Dendritic cell treated with granulocyte-macrophage colony-stimulating factor and Interleukin-4, amounts not matched to agents 40 ng/mL and 50 ng/mL, for 4 days (primary cell): ENCODE measurements at regions not wholly inside any gene's neighbourhood (a gene's known extent, or its start where the extent isn't known, plus 50 kb on each side); places are given as distances from the start of the nearest gene placed in this dataset.

Experiments used
- H3K27ac Mint-ChIP-seq: one replicate; pipeline ENCODE4 v1.8.0; 2022; ENCODE audit warnings: mild to moderate bottlenecking, mixed read lengths
- H3K27me3 Mint-ChIP-seq: one replicate; pipeline ENCODE4 v1.8.0; 2022; ENCODE audit warnings: mild to moderate bottlenecking, mixed read lengths
- H3K36me3 Mint-ChIP-seq: one replicate; pipeline ENCODE4 v1.8.0; 2022; ENCODE audit warnings: low read depth, mixed read lengths
- H3K4me1 Mint-ChIP-seq: one replicate; pipeline ENCODE4 v1.8.0; 2022; ENCODE audit warnings: low read depth, mixed read lengths
- H3K4me3 Mint-ChIP-seq: one replicate; pipeline ENCODE4 v1.8.0; 2022; ENCODE audit warnings: mild to moderate bottlenecking, moderate library complexity, mixed read lengths
- H3K9me3 Mint-ChIP-seq: one replicate; pipeline ENCODE4 v1.8.0; 2022; ENCODE audit warnings: mixed read lengths
- intact Hi-C: fragments of 100-400 bp; cut with micrococcal nuclease; formaldehyde crosslinking; loops from one replicate; pipeline ENCODE4 v1.15.0; 2022

DNA sequence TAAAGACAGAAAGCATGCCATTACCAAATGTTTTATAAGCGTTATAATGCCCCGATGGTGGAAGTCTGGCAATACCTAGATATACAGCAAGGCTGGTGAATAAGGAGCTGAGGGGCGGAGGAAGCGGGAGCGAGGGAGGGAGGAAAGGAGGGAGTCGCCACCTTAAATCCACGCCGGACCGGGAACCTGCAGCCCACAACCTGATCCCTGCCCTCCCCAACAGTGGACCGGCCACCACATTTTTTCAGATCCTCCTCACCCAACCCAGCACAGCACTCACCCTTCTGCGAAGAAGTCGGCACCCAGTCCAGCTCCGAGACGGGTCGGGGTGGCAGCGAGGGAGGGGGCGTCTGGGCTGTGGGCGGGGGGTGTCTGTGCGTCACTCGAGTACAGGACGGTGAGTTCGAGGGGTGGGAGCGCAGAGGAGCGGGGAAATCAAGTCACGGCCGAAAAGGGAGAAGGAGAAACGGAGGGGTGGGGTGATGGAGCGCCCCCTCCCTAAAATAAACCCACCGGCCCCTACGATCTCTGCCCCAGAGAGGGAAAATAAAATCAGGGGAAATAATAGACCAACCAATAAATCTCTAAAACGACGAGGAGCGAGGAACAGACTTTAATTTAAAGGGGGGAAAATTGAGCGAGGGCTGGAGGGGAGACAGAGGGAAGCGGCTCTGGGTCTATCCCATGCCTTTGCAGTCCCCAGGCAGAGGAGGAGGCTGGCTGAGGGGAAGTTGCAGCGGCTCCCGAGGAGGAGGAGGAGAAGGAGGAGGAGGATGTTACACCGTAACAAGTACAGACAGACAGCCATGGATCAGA is 96.5 kb upstream of the SERTAD2 start:
- Mint-ChIP-seq H3K4me1 (peaks cover 30% of the 10 kb centered on the region), H3K36me3 (peaks cover 9% of the 10 kb centered on the region), H3K27me3 (no peaks in the 10 kb centered on the region), H3K27ac (peak overlapping the region; percentile 99), H3K4me3 (peak overlapping the region; percentile 97), H3K9me3 (no peaks in the 10 kb centered on the region)
- intact Hi-C loops: loop anchor here (1.0 to 5.0 kb wide), 3 partner anchors 19 to 228 kb away; partner anchors contain the start of gene AFTPH

DNA sequence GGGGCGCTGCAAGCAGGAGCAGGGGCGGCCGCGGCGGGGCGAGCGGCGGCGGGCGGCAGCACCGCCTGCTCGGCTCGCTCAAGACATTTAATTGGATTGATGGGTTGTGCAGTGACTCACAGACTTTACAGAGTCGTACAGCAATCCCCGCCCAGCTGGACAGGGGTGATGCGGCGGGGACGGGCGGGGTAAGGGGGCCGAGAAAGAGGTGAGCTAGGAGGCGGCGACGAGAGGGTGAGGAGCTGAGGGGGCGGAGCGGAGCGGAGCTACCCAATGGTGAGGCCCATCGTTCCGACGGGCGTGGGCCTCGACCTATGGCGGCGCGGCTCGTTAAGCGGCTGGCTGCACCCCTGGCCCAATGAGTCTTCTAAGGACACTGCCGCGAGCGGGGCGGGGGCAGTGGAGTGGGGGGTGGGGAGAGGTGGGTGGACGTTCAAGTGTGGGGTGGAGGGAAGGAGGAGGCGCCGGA is 97.1 kb upstream of the SERTAD2 start:
- no peaks in the 10 kb centered on the region for H3K27me3 Mint-ChIP-seq
- intact Hi-C loops: loop anchor here (1.0 to 5.0 kb wide), 5 partner anchors 16 to 229 kb away; partner anchors contain the start of gene AFTPH
- H3K4me3 Mint-ChIP-seq: peak overlapping the region; percentile 97

DNA sequence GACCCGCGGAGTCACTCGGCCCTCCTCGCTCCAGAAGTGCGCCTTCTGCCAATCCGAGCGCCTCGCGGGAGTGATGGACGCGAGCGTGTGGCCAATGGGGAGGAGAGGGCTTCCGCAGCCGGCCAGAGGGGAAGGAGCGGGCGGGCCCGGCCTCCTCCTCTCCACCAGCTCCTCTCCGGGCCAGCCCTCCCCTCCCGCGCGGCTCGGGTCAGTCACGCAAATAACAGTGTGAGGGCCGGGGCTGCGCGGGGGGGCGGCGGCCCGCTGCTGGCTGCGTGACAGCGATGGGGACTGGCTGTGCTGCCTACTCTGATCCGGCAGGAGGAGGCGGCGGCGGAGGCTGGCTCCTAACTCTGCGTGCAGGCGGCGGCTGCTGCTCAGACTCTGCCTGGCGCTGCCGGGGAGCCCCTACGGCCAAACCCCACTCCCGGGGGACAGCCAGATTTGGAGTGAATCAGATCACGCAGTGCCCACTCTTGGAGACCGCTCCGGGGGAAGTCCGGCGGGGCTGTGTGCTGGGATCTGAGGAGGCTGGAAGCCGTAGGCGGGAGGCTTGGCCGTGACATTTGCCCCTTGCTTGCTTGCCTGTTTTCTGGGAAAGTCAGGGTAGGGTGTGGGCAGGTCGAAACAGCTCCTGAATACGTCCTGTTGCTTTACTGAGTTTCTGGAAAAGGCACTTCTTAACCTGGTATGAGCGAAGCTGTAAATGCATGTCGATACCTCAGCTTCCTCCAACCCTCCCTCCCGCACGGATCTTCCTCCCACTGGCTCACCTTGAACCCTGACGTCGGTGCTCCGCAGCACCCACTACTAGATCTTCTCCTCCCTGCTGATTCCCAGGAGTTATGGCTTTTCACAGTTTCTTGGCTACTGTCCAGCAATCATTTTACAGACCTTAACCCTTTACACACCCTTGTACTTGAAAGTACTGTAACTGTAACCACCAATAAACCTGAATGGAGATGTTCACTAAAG is 97.9 kb upstream of the SERTAD2 start:
- intact Hi-C loops: loop anchor here (1.0 to 5.0 kb wide), 4 partner anchors 16 to 229 kb away; partner anchors contain the start of gene AFTPH
- Mint-ChIP-seq H3K27ac (peak overlapping the region; percentile 99), H3K36me3 (peaks cover 9% of the 10 kb centered on the region), H3K9me3 (peaks cover 6% of the 10 kb centered on the region), H3K4me1 (peaks cover 30% of the 10 kb centered on the region), H3K27me3 (no peaks in the 10 kb centered on the region), H3K4me3 (peak overlapping the region; percentile 97)

More for the DNA sequence above, 97.1 kb upstream of the SERTAD2 start:
- peaks cover 2% of the 10 kb centered on the region for H3K9me3 Mint-ChIP-seq
- H3K4me1 Mint-ChIP-seq: peaks cover 30% of the 10 kb centered on the region
- peak overlapping the region; percentile 99 for H3K27ac Mint-ChIP-seq
- peaks cover 9% of the 10 kb centered on the region for H3K36me3 Mint-ChIP-seq

DNA sequence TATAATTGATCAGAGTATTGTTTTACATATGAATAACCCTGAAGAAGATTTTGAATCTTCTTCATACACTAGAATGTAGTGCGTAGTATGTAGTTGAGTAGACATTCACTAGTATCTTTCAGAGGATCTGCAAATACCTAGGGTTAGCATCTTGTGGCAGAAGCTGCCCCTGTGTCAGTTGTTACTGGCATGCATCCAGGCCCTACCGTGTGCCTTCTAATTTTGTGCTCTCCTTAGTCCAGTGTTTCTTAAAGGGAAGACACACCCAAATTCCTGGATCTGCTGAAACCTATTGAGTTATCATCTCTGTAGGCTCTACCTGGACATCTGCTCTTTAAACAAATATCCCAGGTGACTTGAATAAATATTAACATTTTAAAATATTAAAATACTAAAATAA is 99.7 kb upstream of the SERTAD2 start:
- no peak overlapping the region for H3K4me3 Mint-ChIP-seq
- H3K4me1 Mint-ChIP-seq: peaks cover 30% of the 10 kb centered on the region
- H3K27me3 Mint-ChIP-seq: no peaks in the 10 kb centered on the region
- H3K27ac Mint-ChIP-seq: no peak overlapping the region
- H3K9me3 Mint-ChIP-seq: peaks cover 6% of the 10 kb centered on the region
- peaks cover 9% of the 10 kb centered on the region for H3K36me3 Mint-ChIP-seq
- intact Hi-C loops: loop anchor here (5.0 kb wide), 1 partner anchor 231 kb away; the partner anchor contains the start of gene AFTPH

DNA sequence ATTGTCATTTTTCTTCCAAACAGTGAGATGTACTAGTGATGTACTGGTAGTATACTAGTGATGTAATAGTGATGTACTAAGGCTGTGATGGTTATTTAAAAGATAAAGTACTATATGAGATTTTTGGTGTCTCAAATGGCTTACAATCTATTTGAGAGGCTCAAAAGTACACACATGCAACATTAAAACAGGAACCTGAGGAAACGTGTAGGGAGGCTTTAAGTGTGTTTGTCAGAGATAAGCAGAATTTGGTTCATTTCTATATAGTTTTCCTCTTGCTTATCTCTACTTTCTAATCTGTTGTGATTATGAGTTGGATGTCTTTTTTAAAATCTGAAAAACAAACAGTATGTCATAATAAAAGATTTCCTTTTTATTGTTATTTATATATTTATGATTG is 100.9 kb upstream of the SERTAD2 start:
- Mint-ChIP-seq H3K9me3 (peaks cover 6% of the 10 kb centered on the region), H3K27me3 (no peaks in the 10 kb centered on the region), H3K36me3 (peaks cover 9% of the 10 kb centered on the region), H3K4me3 (no peak overlapping the region), H3K4me1 (peaks cover 29% of the 10 kb centered on the region), H3K27ac (no peak overlapping the region)
- intact Hi-C loops: loop anchor here (5.0 kb wide), 1 partner anchor 232 kb away; the partner anchor contains the start of gene AFTPH

DNA sequence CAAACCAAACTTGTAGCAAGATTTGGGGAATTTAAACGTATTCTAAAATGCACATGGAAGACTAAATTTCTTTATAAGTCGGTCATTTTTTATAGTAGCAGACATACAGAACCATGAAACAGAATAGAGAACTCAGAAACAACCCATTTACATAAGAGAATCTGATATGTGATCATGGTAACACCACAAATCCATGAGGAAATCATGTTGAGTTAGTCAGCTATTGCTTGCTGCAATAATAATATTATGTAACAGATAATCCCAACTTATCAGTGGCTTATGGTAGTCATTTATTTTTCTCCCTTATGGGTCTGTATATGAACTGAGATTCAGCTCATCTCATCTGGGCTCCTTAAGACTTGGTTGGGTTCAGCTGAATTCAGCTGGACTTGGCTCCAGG is 103.4 kb upstream of the SERTAD2 start:
- Mint-ChIP-seq H3K4me1 (peaks cover 17% of the 10 kb centered on the region), H3K36me3 (no peaks in the 10 kb centered on the region), H3K9me3 (peaks cover 6% of the 10 kb centered on the region), H3K27me3 (no peaks in the 10 kb centered on the region), H3K4me3 (no peak overlapping the region), H3K27ac (no peak overlapping the region)
- intact Hi-C loops: no loop called here

DNA sequence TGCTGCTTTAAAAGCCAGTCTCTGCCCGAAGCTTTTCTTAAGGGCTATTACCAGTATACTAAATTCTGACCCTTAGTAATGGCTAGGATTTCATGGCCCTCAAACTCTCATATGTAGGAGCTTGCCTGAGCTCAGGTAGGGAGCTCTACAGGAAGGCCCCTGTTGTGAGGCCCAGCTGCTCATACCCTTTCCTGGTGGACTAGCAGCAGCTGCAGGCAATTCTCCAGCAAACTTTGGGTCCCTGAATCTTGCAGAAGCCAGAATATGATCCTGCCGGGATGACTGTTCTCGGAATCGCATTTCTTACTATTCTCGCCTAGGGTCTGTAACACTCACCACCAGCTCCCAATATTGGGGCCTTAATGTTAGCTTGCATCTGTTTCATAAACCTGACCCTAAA is 106.4 kb upstream of the SERTAD2 start:
- Mint-ChIP-seq H3K36me3 (no peaks in the 10 kb centered on the region), H3K9me3 (peaks cover 6% of the 10 kb centered on the region), H3K27ac (no peak overlapping the region), H3K4me3 (no peak overlapping the region), H3K4me1 (peaks cover 19% of the 10 kb centered on the region), H3K27me3 (no peaks in the 10 kb centered on the region)
- intact Hi-C loops: no loop called here

DNA sequence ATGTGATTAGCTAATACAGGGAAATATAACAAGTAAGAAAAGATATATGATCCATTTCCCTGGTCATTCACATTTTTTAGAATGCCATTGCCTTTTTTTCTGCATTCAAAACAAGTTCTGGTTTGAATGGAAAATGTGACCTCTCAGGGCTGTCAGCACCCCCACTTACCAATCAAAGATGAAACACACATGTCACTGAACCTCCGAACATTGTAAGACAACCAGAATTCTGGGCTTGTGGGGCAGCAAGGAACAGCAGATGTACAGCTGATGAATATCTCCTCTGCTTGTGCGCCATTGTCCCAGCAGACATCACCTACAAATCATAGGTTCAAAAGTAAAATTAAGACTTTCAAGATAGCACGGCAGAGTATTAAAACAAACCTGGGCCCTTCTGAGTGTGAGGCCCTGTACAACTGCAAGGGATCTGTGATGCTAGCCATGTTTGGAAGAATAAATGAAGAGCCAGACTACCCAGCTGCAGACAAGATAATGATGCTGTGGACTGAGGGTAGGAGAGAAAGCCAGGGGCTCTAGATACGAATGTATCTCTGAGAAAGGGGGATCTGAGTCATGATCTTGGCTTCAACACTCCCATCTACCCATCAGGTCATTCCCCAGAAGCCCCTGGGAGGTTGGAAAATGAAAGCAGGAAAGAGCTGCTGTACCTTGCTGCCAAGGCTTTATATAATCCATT is 108.7 kb upstream of the SERTAD2 start:
- H3K27me3 Mint-ChIP-seq: no peaks in the 10 kb centered on the region
- H3K4me1 Mint-ChIP-seq: peaks cover 29% of the 10 kb centered on the region
- H3K36me3 Mint-ChIP-seq: peaks cover 1% of the 10 kb centered on the region
- no peaks in the 10 kb centered on the region for H3K9me3 Mint-ChIP-seq
- no peak overlapping the region for H3K4me3 Mint-ChIP-seq
- intact Hi-C loops: no loop called here
- H3K27ac Mint-ChIP-seq: no peak overlapping the region

DNA sequence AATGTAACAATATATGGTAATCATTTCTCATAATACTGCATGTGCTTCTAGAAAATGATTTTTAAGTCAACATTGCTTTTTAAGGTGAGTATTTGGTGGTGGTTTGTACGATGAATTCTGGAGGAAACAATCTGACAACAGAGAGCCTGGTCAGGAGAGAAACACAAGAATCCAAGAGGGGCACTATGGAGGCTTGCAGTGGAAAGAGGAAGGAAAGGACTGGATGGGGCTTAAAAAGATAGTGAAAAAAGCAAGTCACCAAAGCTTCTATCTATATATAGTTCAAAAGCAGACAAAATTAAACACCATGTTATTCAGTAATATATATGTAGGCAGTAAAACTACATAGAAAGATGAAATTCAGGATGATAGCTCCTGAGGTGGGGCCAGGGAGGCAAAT is 109.4 kb upstream of the SERTAD2 start:
- peaks cover 35% of the 10 kb centered on the region for H3K4me1 Mint-ChIP-seq
- peak overlapping the region; percentile 26 for H3K27ac Mint-ChIP-seq
- peaks cover 8% of the 10 kb centered on the region for H3K36me3 Mint-ChIP-seq
- no peak overlapping the region for H3K4me3 Mint-ChIP-seq
- H3K27me3 Mint-ChIP-seq: no peaks in the 10 kb centered on the region
- H3K9me3 Mint-ChIP-seq: no peaks in the 10 kb centered on the region
- intact Hi-C loops: no loop called here

DNA sequence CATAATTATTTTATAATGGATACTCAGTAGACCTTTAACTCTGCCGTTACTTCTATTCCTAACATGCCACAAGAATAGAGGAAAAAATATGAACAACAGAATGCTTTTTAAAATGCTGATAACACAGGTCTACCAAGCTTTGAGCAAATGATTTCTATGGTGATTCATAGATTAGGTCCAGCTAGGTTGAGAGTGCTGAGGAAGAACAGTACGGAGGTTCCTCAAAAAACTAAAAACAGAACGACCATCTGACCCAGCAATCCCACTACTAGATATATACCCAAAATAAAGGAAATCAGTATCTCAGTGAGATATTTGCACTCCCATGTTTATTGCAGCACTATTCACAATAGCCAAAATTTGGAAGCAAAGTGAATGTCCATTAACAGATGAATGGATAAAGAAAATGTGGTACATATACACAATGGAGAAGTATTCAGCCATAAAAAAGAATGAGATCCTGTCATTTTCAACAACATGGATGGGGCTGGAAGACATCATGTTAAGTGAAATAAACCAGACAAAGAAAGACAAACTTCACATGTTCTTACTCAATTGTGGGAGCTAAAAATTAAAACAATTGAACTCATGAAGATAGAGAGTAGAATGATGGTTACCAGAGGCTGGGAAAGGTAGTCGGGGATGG is 111.6 kb upstream of the SERTAD2 start:
- H3K36me3 Mint-ChIP-seq: peaks cover 8% of the 10 kb centered on the region
- peak overlapping the region; percentile 53 for H3K27ac Mint-ChIP-seq
- H3K27me3 Mint-ChIP-seq: no peaks in the 10 kb centered on the region
- intact Hi-C loops: loop anchor here (5.0 kb wide), 1 partner anchor 67 kb away; no protein-coding TSS in a partner anchor
- H3K4me3 Mint-ChIP-seq: no peak overlapping the region
- peaks cover 51% of the 10 kb centered on the region for H3K4me1 Mint-ChIP-seq
- no peaks in the 10 kb centered on the region for H3K9me3 Mint-ChIP-seq

DNA sequence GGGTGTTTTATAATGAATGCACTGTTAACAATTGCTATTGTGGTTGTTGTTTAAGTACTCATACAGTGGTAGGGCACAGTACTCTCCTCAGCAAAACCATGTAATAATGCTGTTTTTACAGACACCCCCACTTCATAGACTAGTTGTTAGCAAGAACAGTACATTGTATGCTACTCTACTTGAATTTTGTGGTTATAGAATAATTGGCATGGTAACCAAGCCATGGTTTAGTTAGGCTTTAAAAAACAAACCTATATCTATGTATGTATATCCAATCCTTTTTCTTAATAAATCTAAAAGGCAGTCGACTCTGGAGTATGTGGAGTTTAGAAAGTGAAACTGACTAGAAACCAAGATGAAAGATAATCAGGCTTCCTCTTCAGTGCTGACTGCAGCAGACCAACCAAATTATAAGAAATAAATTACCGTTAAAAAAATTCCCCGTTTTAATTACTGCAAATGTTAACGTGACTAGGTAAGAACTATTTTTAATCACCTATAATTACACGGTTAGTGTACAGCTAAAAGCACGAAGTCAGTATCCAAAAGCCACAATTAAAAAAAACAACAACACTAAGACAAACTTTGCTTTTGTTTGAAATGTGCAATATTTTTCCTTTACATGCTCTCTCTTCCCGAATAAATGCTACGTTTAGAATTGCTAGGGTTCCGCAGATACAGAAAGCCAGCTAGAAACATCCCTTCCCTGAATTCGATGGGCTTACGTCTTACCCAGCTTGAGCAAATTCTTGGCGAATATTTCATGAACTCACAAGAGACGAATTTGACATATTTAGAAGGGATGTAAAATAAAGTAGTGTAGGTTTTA is 113.3 kb upstream of the SERTAD2 start:
- peaks cover 2% of the 10 kb centered on the region for H3K27me3 Mint-ChIP-seq
- H3K9me3 Mint-ChIP-seq: no peaks in the 10 kb centered on the region
- H3K4me1 Mint-ChIP-seq: peaks cover 50% of the 10 kb centered on the region
- H3K36me3 Mint-ChIP-seq: peaks cover 8% of the 10 kb centered on the region
- peak overlapping the region; percentile 88 for H3K4me3 Mint-ChIP-seq
- peak overlapping the region; percentile 80 for H3K27ac Mint-ChIP-seq
- intact Hi-C loops: loop anchor here (1.0 to 5.0 kb wide), 2 partner anchors 16 to 65 kb away; no protein-coding TSS in a partner anchor
